ENCODE measurements at regions not wholly inside any gene's neighbourhood (a gene's known extent, or its start where the extent isn't known, plus 50 kb on each side); places are given as distances from the start of the nearest gene placed in this dataset.

GRCh38 chr17:14016858-14017257, 52.4 kb upstream of the COX10 start:
- POLR2A ChIA-PET = no interaction called here
- Mint-ChIP-seq H3K27ac (no peak overlapping the region), H3K4me3 (no peak overlapping the region), H3K36me3 (no peaks in the 10 kb centered on the region), H3K4me1 (peaks cover 3% of the 10 kb centered on the region), H3K27me3 (ENCODE audit: low read depth) (no peaks in the 10 kb centered on the region), H3K9me3 (no peaks in the 10 kb centered on the region)
- no peak for TF ChIP-seq ESRRA (CRISPR knock-in tag; IDR thresholded peaks at IDR 0.05; ENCODE audit: borderline replicate concordance)
- TF ChIP-seq AR (CRISPR knock-in tag; IDR thresholded peaks at IDR 0.05) = no peak
- no peak for TF ChIP-seq FOXK1 (CRISPR knock-in tag; IDR thresholded peaks at IDR 0.05)
- no peak for TF ChIP-seq TEAD4 (CRISPR knock-in tag; IDR thresholded peaks at IDR 0.05)
- TF ChIP-seq E2F5 (CRISPR knock-in tag; IDR thresholded peaks at IDR 0.05) = no peak
- no peak for TF ChIP-seq MXD4 (CRISPR knock-in tag; IDR thresholded peaks at IDR 0.05; ENCODE audit: borderline replicate concordance)
- TF ChIP-seq ZNF532 (CRISPR knock-in tag; IDR thresholded peaks at IDR 0.05; ENCODE audit: borderline replicate concordance) = no peak
- no peak for TF ChIP-seq ATF3 (CRISPR knock-in tag; conservative IDR thresholded peaks at IDR 0.05)
- TF ChIP-seq ZNF423 (CRISPR knock-in tag; IDR thresholded peaks at IDR 0.05) = no peak
- TF ChIP-seq GTF2I (CRISPR knock-in tag; conservative IDR thresholded peaks at IDR 0.05) = no peak
- no peak for TF ChIP-seq ARID4B (CRISPR knock-in tag; IDR thresholded peaks at IDR 0.05; ENCODE audit: borderline replicate concordance)
- TF ChIP-seq NFATC4 (CRISPR knock-in tag; IDR thresholded peaks at IDR 0.05) = no peak
- no peak for TF ChIP-seq CREM (CRISPR knock-in tag; IDR thresholded peaks at IDR 0.05)
- no peak for TF ChIP-seq HMGXB4 (CRISPR knock-in tag; IDR thresholded peaks at IDR 0.05)
- no peak for TF ChIP-seq TCF7 (CRISPR knock-in tag; IDR thresholded peaks at IDR 0.05; ENCODE audit: low read depth)
- no peak for TF ChIP-seq GRHL2 (CRISPR knock-in tag; IDR thresholded peaks at IDR 0.05; ENCODE audit: insufficient replicate concordance, severe bottlenecking)
- TF ChIP-seq ZBTB43 (CRISPR knock-in tag; IDR thresholded peaks at IDR 0.05) = no peak
- TF ChIP-seq OVOL2 (CRISPR knock-in tag; IDR thresholded peaks at IDR 0.05; ENCODE audit: borderline replicate concordance) = no peak
- no peak for TF ChIP-seq E2F1 (CRISPR knock-in tag; IDR thresholded peaks at IDR 0.05)
- DNase-seq (ENCODE audit: low spot score) (no peak), ATAC-seq (no peak)
- CTCF ChIA-PET = no interaction called here

All from WTC11 (cell line).